Spleen (tissue), 11 donors: ENCODE measurements at regions not wholly inside any gene's neighbourhood (a gene's known extent, or its start where the extent isn't known, plus 50 kb on each side); places are given as distances from the start of the nearest gene placed in this dataset.

Experiments
- DNase-seq: peaks from one replicate; pipeline ENCODE4 v3.0.0-alpha.2; 2020
- H3K27ac ChIP-seq, 8 donors: fragments of 200-600 bp; sonication (generic) in 7 of 8; 1 replicate in 4 of 8; 2 replicates in 4 of 8; pipeline versions ENCODE4 v1.5.0 to v1.8.0; 2016 to 2021; ENCODE audit warnings: inconsistent platforms in 4 of 8, mild to moderate bottlenecking in 4 of 8, moderate library complexity in 1 of 8
- H3K27me3 ChIP-seq, 7 donors: fragments of 200-600 bp; sonication (generic) in 6 of 7; replicated peaks in 1 of 7; 1 replicate in 4 of 7; 2 replicates in 3 of 7; pipeline versions ENCODE4 v1.5.0 to v1.8.0; 2016 to 2021; ENCODE audit warnings: inconsistent platforms in 3 of 7, mild to moderate bottlenecking in 1 of 7
- H3K36me3 ChIP-seq, 6 donors: fragments of 200-600 bp; sonication (generic) in 5 of 6; 1 replicate in 4 of 6; 2 replicates in 2 of 6; pipeline versions ENCODE4 v1.5.0 to v1.8.0; 2016 to 2021; ENCODE audit warnings: inconsistent platforms in 2 of 6
- H3K4me1 ChIP-seq, 6 donors: fragments of 200-600 bp; sonication (generic) in 5 of 6; 1 replicate in 3 of 6; 2 replicates in 3 of 6; pipeline versions ENCODE4 v1.5.0 to v1.8.0; 2016 to 2021; ENCODE audit warnings: inconsistent platforms in 3 of 6
- H3K4me3 ChIP-seq, 8 donors: fragments of 200-600 bp; sonication (generic) in 7 of 8; 1 replicate in 4 of 8; 2 replicates in 4 of 8; pipeline versions ENCODE4 v1.5.0 to v1.8.0; 2016 to 2021; ENCODE audit warnings: inconsistent platforms in 4 of 8, mild to moderate bottlenecking in 4 of 8, moderate library complexity in 2 of 8
- H3K9me3 ChIP-seq, 8 donors: fragments of 200-600 bp; sonication (generic) in 7 of 8; 1 replicate in 4 of 8; 2 replicates in 4 of 8; pipeline versions ENCODE4 v1.5.0 to v1.8.0; 2016 to 2021; ENCODE audit warnings: inconsistent platforms in 4 of 8
- POLR2A ChIP-seq, 3 donors: fragments of 450-650 bp; IDR thresholded peaks; one replicate each; pipeline ENCODE4 v1.5.1; 2017; ENCODE audit warnings: antibody characterized with exemption in 3 of 3, mild to moderate bottlenecking in 1 of 3
- POLR2AphosphoS5 ChIP-seq, 3 donors: sonication (generic); formaldehyde crosslinking; IDR thresholded peaks; one replicate each; pipeline ENCODE4 v1.5.1; 2017; ENCODE audit warnings: antibody characterized with exemption in 3 of 3
- WGBS, 5 donors: extraction: QIAGEN DNeasy Blood & Tissue Kit in 3 of 5; methylation state at CpG; one replicate each; pipeline versions ENCODE4 v1.1.5 to v1.1.7; 2013 to 2018; 5-methylcytosine and 5-hydroxymethylcytosine counted together
- intact Hi-C: fragments of 100-400 bp; cut with DNase I; formaldehyde crosslinking; loops from one replicate; pipeline ENCODE4 v1.15.0; 2023; ENCODE audit warnings: low total_unique reads
- TF ChIP-seq, protein P1 (sequence below), 11 experiments: fragments of 200-600 bp in 7 of 11; fragments of 450-650 bp in 4 of 11; sonication (generic) in 4 of 11; IDR thresholded peaks in 8 of 11; conservative IDR thresholded peaks in 3 of 11; 1 replicate in 7 of 11; 2 replicates in 4 of 11; pipeline versions ENCODE4 v1.4.0 to v1.8.0; 2016 to 2021; ENCODE audit warnings: antibody characterized with exemption in 11 of 11, inconsistent platforms in 4 of 11, mild to moderate bottlenecking in 1 of 11
- donor health status: healthy with polysubstance abuse.
- donor health status: DM: no; HTN: no; CAD: no; lungs with moderate emphysema.
- donor health status: DM: no; HTN: no; CAD: no.
- donor health status: Bipolar disorder and iron deficiency.
- donor health status: healthy.
- donor health status: DM: no; HTN: no; CAD: no.
- donor health status: DM: yes; HTN: yes; CAD: no.

DNA sequence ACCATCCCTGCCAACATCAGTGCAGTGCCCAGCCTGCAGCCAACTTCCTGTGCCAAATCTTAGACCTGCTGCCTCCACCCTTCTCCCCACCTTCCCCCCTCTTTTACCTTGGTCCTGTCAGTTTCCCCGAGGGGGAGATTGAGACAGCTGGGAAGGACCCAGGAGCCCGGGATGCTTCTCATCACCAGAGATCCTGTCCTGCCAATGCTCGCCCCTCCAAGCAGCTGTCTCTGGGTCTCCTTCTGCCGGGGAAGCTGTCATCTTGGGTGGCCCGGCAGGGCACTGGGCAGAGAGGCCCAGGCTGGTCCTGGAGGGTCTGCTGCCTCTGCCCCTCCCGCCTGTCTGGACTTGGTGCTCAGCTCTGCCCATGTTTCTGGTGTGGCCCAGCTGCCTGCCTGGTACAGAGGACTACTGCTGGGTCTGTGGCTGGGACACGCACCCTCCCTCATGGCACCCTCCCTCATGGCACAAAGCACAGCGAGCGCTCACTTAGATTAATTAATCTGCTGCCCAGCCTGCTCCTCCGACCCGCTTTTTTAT is 60.4 kb upstream of the THY1 start:
- peak; percentile 62 for DNase-seq
- 85 to 94% (median 92%) methylated on average over 9 to 11 of the region's 11 CpGs for WGBS, 5 donors
- intact Hi-C loops = loop anchor here (10.0 kb wide), 1 partner anchor 621 kb away; no protein-coding TSS in a partner anchor

DNA sequence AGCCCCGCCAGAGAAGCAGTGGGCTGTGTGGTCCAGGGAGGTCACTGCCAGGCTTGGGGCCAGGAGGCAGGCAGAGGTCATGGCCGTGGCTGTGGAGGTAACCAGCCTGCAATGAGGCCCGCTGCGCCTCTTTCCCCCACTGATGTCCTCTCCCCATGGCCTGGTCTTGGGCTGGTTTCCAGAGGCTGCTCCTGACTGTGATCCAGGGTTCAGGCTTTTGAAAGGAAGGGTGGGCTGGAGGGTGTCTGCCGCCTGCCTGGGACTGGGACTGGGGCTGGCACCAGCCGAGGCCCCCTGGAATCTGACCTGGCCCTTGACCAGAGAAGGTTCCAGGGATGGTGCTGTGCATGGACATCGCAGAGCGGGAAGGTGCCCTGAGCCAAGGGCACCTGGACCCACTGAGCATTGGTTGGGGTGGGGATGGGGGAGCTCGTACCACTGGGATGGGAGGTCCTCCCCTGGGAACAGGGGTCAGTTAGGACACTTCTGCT is 59.6 kb upstream of the THY1 start:
- 62 to 84% (median 80%) methylated on average over 5 to 9 of the region's 9 CpGs for WGBS, 5 donors
- Histone ChIP-seq H3K4me1 (peaks cover 0 to 7% (median 4%) of the 10 kb centered on the region in 6 donors), H3K36me3 (no peaks in the 10 kb centered on the region), H3K9me3 (no peaks in the 10 kb centered on the region), H3K4me3 (no peak overlapping the region), H3K27ac (no peak overlapping the region), H3K27me3 (peaks cover 0 to 46% (median 9%) of the 10 kb centered on the region in 7 donors)
- DNase-seq = peak; percentile 54
- intact Hi-C loops = loop anchor here (10.0 kb wide), 1 partner anchor 622 kb away; no protein-coding TSS in a partner anchor
- TF ChIP-seq POLR2AphosphoS5 (IDR thresholded peaks at IDR 0.05) (no peak), POLR2A (IDR thresholded peaks at IDR 0.05) (no peak)
- TF ChIP-seq, protein P1, sequence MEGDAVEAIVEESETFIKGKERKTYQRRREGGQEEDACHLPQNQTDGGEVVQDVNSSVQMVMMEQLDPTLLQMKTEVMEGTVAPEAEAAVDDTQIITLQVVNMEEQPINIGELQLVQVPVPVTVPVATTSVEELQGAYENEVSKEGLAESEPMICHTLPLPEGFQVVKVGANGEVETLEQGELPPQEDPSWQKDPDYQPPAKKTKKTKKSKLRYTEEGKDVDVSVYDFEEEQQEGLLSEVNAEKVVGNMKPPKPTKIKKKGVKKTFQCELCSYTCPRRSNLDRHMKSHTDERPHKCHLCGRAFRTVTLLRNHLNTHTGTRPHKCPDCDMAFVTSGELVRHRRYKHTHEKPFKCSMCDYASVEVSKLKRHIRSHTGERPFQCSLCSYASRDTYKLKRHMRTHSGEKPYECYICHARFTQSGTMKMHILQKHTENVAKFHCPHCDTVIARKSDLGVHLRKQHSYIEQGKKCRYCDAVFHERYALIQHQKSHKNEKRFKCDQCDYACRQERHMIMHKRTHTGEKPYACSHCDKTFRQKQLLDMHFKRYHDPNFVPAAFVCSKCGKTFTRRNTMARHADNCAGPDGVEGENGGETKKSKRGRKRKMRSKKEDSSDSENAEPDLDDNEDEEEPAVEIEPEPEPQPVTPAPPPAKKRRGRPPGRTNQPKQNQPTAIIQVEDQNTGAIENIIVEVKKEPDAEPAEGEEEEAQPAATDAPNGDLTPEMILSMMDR (IDR thresholded peaks at IDR 0.05 in 8 of 11, conservative IDR thresholded peaks at IDR 0.05 in 3 of 11) = no peak

More for the DNA sequence above, 60.4 kb upstream of the THY1 start:
- H3K27me3 ChIP-seq = peaks cover 0 to 53% (median 9%) of the 10 kb centered on the region in 7 donors
- H3K27ac ChIP-seq = no peak overlapping the region
- no peak overlapping the region for H3K4me3 ChIP-seq
- no peaks in the 10 kb centered on the region for H3K36me3 ChIP-seq
- no peak for TF ChIP-seq POLR2AphosphoS5 (IDR thresholded peaks at IDR 0.05)
- TF ChIP-seq POLR2A (IDR thresholded peaks at IDR 0.05) = no peak
- peaks cover 0 to 7% (median 4%) of the 10 kb centered on the region in 6 donors for H3K4me1 ChIP-seq
- no peaks in the 10 kb centered on the region for H3K9me3 ChIP-seq

DNA sequence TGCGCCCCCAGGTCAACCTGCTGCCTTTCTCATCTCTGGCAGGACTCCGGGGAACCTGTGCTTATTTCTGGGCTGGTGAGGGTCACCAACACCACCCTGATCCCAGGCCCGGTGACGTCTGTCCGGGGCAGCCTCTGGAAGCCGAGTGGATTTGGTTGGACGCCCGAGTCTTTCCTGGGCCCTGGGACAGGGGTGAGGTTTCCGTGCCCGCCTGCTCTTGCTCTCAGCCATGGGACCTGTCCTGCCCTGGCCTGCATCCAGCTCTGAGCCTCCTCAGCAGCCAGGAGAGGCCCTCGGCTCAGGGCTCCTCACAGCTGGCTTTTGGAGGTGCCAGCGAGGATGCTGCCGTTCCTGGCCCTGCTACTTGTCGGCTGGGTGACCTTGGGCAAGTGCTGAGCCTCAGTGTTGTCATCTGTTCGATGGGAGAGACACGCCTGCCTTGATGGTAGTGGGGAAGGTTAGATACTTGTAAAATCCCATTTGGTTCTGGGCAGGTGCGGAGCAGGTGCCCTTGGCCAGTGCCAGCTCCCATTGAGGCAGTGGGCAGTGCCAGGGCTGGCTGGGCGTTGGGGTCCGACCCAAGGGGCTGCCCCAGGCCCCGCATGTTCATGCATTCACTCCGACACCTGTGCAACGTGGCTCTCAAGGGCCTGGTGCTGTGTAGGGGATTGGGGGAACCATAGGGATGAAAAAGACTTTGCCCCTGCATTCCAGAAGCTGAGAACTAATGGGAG is 58.9 kb upstream of the THY1 start:
- intact Hi-C loops = loop anchor here (10.0 kb wide), 1 partner anchor 623 kb away; no protein-coding TSS in a partner anchor
- Histone ChIP-seq H3K27ac (no peak overlapping the region), H3K4me3 (no peak overlapping the region), H3K4me1 (peaks cover 0 to 7% (median 4%) of the 10 kb centered on the region in 6 donors), H3K27me3 (peaks cover 0 to 43% (median 9%) of the 10 kb centered on the region in 7 donors), H3K9me3 (no peaks in the 10 kb centered on the region), H3K36me3 (no peaks in the 10 kb centered on the region)
- no peak for TF ChIP-seq POLR2AphosphoS5 (IDR thresholded peaks at IDR 0.05)
- TF ChIP-seq, protein P1 (IDR thresholded peaks at IDR 0.05 in 8 of 11, conservative IDR thresholded peaks at IDR 0.05 in 3 of 11) = peak in 3 of 11 experiments; percentile 28 to 39 (median 38)
- no peak for TF ChIP-seq POLR2A (IDR thresholded peaks at IDR 0.05)
- WGBS, 5 donors = 48 to 67% (median 57%) methylated on average over 20 to 22 of the region's 22 CpGs
- peak; percentile 64 for DNase-seq

- Histone ChIP-seq H3K36me3 (no peaks in the 10 kb centered on the region), H3K9me3 (no peaks in the 10 kb centered on the region), H3K27me3 (peaks cover 0 to 47% (median 9%) of the 10 kb centered on the region in 7 donors), H3K4me1 (peaks cover 0 to 7% (median 4%) of the 10 kb centered on the region in 6 donors), H3K4me3 (no peak overlapping the region), H3K27ac (no peak overlapping the region)
- peak; percentile 91 for DNase-seq
- TF ChIP-seq, protein P1 (IDR thresholded peaks at IDR 0.05 in 8 of 11, conservative IDR thresholded peaks at IDR 0.05 in 3 of 11) = peak; percentile 61 to 97 (median 92)
- TF ChIP-seq POLR2AphosphoS5 (IDR thresholded peaks at IDR 0.05) = peak in 1 of 3 donors; percentile 30
- no peak for TF ChIP-seq POLR2A (IDR thresholded peaks at IDR 0.05)
- intact Hi-C loops = loop anchor here (10.0 kb wide), 1 partner anchor 624 kb away; no protein-coding TSS in a partner anchor
- WGBS, 5 donors = 28 to 48% (median 29%) methylated on average over 16 to 31 of the region's 31 CpGs
Observed at GRCh38 chr11:119481021-119481666, 58.2 kb upstream of the THY1 start.
